Uterus (tissue), 2 donors: ENCODE measurements at regions not wholly inside any gene's neighbourhood (a gene's known extent, or its start where the extent isn't known, plus 50 kb on each side); places are given as distances from the start of the nearest gene placed in this dataset.

Experiments
- CTCF ChIP-seq, 4 experiments: fragments of 200-600 bp in 2 of 4; fragments of 450-650 bp in 2 of 4; sonication (generic) in 2 of 4; IDR thresholded peaks; one replicate each; pipeline ENCODE4 v1.5.1; 2016 to 2019; ENCODE audit warnings: antibody characterized with exemption in 4 of 4, mild to moderate bottlenecking in 2 of 4, moderate library complexity in 1 of 4
- POLR2A ChIP-seq, 2 donors: fragments of 450-650 bp; IDR thresholded peaks; one replicate each; pipeline ENCODE4 v1.6.1; 2016; ENCODE audit warnings: antibody characterized with exemption in 2 of 2, mild to moderate bottlenecking in 1 of 2, moderate library complexity in 1 of 2

GRCh38 chr14:101377069-101377468, 184.2 kb upstream of the DIO3 start:
- TF ChIP-seq CTCF (IDR thresholded peaks at IDR 0.05), result no peak
- no peak for TF ChIP-seq POLR2A (IDR thresholded peaks at IDR 0.05)
